Hepatocyte (in vitro differentiated cells): ENCODE measurements at regions not wholly inside any gene's neighbourhood (a gene's known extent, or its start where the extent isn't known, plus 50 kb on each side); places are given as distances from the start of the nearest gene placed in this dataset.

ENCODE experiments used
- DNase-seq: peaks from one replicate; pipeline ENCODE4 v3.0.0-alpha.2; 2016; ENCODE audit warnings: low spot score
- H2AFZ ChIP-seq: fragments of 200-600 bp; sonication (generic); 2 replicates; pipeline ENCODE4 v1.6.0; 2016; ENCODE audit warnings: antibody characterized with exemption, mild to moderate bottlenecking
- H3K27ac ChIP-seq: fragments of 200-600 bp; sonication (generic); 2 replicates; pipeline ENCODE4 v1.5.1; 2016; ENCODE audit warnings: mild to moderate bottlenecking
- H3K27me3 ChIP-seq: fragments of 200-600 bp; sonication (generic); 2 replicates; pipeline ENCODE4 v1.6.1; 2016
- H3K36me3 ChIP-seq: fragments of 200-600 bp; sonication (generic); replicated peaks from 2 replicates; pipeline ENCODE4 v1.5.1; 2016; ENCODE audit warnings: low read depth; ENCODE audit not compliant: insufficient read depth
- H3K4me1 ChIP-seq: fragments of 200-600 bp; sonication (generic); 2 replicates; pipeline ENCODE4 v1.5.1; 2016; ENCODE audit warnings: mild to moderate bottlenecking, moderate library complexity; ENCODE audit not compliant: insufficient read depth
- H3K4me2 ChIP-seq: fragments of 200-600 bp; sonication (generic); 2 replicates; pipeline ENCODE4 v1.6.0; 2016
- H3K4me3 ChIP-seq: fragments of 200-600 bp; sonication (generic); 2 replicates; pipeline ENCODE4 v1.5.1; 2016; ENCODE audit warnings: mild to moderate bottlenecking
- H3K79me2 ChIP-seq: fragments of 200-600 bp; sonication (generic); 2 replicates; pipeline ENCODE4 v1.6.0; 2017; ENCODE audit warnings: mild to moderate bottlenecking
- H3K9me2 ChIP-seq: fragments of 200-600 bp; sonication (generic); replicated peaks from 2 replicates; pipeline ENCODE4 v1.6.0; 2017; ENCODE audit warnings: mild to moderate bottlenecking; ENCODE audit not compliant: insufficient read depth
- H3K9me3 ChIP-seq: fragments of 200-600 bp; sonication (generic); 2 replicates; pipeline ENCODE4 v1.5.1; 2016; ENCODE audit warnings: low read depth, mild to moderate bottlenecking
- H4K20me1 ChIP-seq: fragments of 200-600 bp; sonication (generic); 2 replicates; pipeline ENCODE4 v1.6.0; 2016; ENCODE audit warnings: mild to moderate bottlenecking; ENCODE audit not compliant: insufficient read depth, poor library complexity, severe bottlenecking
- CTCF ChIP-seq: fragments of 200-600 bp; sonication (generic); IDR thresholded peaks from 2 replicates; pipeline ENCODE4 v1.5.1; 2016; ENCODE audit warnings: antibody characterized with exemption, mild to moderate bottlenecking; ENCODE audit not compliant: poor library complexity
- EZH2 ChIP-seq: fragments of 200-600 bp; sonication (generic); IDR thresholded peaks from 2 replicates; pipeline ENCODE4 v1.6.1; 2016; ENCODE audit warnings: antibody characterized with exemption, mild to moderate bottlenecking, borderline replicate concordance
- EZH2phosphoT487 ChIP-seq: fragments of 200-600 bp; sonication (generic); IDR thresholded peaks from one replicate; pipeline ENCODE4 v1.6.1; 2018; ENCODE audit warnings: antibody characterized with exemption, mild to moderate bottlenecking, low read depth, moderate library complexity; ENCODE audit not compliant: unreplicated experiment, severe bottlenecking
- WGBS: methylation state at CpG from one replicate; pipeline ENCODE4 v1.1.6; 2016; ENCODE audit warnings: low lambda C conversion rate; ENCODE audit errors: missing lambda C conversion rate; 5-methylcytosine and 5-hydroxymethylcytosine counted together

DNA sequence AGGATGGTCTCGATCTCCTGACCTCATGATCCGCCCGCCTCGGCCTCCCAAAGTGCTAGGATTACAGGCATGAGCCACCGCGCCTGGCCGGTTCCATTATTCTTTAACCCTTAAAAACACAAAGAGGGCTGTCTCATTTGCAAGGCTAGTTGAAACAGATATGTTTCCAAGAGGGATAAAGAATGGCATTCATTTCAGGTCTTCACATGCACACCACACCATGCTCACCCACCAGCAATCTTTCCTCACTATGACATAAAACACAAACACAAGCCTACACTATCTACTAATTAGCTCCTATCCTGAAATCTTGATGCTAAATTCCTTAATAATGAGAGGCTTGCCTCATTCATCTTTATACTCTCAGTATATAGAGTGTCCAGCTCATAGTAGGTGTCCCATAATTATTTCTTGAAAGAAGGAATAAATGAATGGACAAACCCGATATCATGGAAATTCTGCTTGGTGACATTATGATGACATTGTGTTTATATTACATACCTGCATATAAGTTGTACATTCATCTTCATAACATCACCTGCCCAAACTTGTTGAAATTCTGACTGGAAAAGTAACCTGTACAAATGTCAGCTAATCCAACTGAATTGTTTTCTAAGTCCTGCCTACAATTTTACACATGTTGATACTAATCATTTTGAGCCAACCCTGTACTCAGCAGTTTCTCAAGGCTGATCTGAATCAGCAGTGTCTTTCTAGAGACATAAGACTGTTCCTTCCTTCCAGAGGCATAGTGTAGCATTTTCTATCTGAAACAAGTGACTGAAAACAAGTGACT is 408.5 kb downstream of the KLHL13 start:
- TF ChIP-seq EZH2 (no peak), EZH2phosphoT487 (no peak), CTCF (no peak)
- Histone ChIP-seq H3K4me2 (no peak overlapping the region), H3K4me1 (no peaks in the 10 kb centered on the region), H3K4me3 (no peak overlapping the region), H3K79me2 (no peaks in the 10 kb centered on the region), H3K9me2 (no peaks in the 10 kb centered on the region), H3K27me3 (no peaks in the 10 kb centered on the region), H3K9me3 (no peaks in the 10 kb centered on the region), H3K27ac (no peak overlapping the region), H2AFZ (no peak overlapping the region), H4K20me1 (no peaks in the 10 kb centered on the region), H3K36me3 (no peaks in the 10 kb centered on the region)
- DNase-seq: no peak
- WGBS: 91% methylated on average over 8 of the region's 8 CpGs

- Histone ChIP-seq H3K4me1 (no peaks in the 10 kb centered on the region), H3K4me2 (no peak overlapping the region)
- TF ChIP-seq CTCF: no peak
- no peak for TF ChIP-seq EZH2phosphoT487
- no peak for TF ChIP-seq EZH2
Observed at GRCh38 chrX:117701050-117701449, 415.6 kb downstream of the KLHL13 start.

DNA sequence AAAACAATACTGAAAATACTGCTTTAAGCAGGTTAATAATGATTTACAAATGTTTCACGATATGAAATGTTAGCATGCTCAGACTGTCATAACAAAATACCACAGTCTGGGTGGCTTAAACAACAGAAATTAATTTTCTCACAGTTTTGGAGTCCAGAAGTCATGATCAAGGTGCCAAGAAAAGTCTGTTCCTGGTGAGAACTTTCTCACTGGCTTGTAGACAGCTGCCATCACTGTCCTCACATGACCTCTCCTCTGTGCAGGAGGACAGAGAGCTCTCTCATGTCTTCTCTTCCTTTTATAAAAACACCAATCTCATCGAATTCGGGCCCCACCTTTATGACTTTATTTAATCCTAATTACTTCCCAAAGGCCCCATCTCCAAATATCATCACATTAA is 426.7 kb downstream of the KLHL13 start:
- Histone ChIP-seq H3K27me3 (no peaks in the 10 kb centered on the region), H3K27ac (no peak overlapping the region), H3K9me3 (peaks cover 6% of the 10 kb centered on the region), H3K79me2 (no peaks in the 10 kb centered on the region), H3K36me3 (no peaks in the 10 kb centered on the region), H4K20me1 (no peaks in the 10 kb centered on the region), H3K9me2 (no peaks in the 10 kb centered on the region), H3K4me3 (no peak overlapping the region), H3K4me1 (no peaks in the 10 kb centered on the region), H2AFZ (no peak overlapping the region), H3K4me2 (no peak overlapping the region)
- 29% methylated on average over 3 of the region's 3 CpGs for WGBS
- DNase-seq: no peak
- TF ChIP-seq EZH2 (no peak), CTCF (no peak), EZH2phosphoT487 (no peak)

More at GRCh38 chrX:117701050-117701449, 415.6 kb downstream of the KLHL13 start:
- Histone ChIP-seq H3K27me3 (no peaks in the 10 kb centered on the region), H3K27ac (no peak overlapping the region), H3K79me2 (no peaks in the 10 kb centered on the region), H3K9me2 (no peaks in the 10 kb centered on the region), H3K9me3 (peaks cover 10% of the 10 kb centered on the region), H4K20me1 (no peaks in the 10 kb centered on the region), H2AFZ (no peak overlapping the region), H3K36me3 (no peaks in the 10 kb centered on the region), H3K4me3 (no peak overlapping the region)
- no peak for DNase-seq
